ENCODE measurements at regions not wholly inside any gene's neighbourhood (a gene's known extent, or its start where the extent isn't known, plus 50 kb on each side); places are given as distances from the start of the nearest gene placed in this dataset.

- DNase-seq (ENCODE audit: insufficient read length, low spot score), result no peak
- FAIRE-seq, result no peak
- TF ChIP-seq POLR2A (IDR thresholded peaks at IDR 0.05; ENCODE audit: low read depth, low read length), result no peak
Measured at GRCh38 chr13:77975358-77976042, 56.9 kb upstream of the EDNRB start.

- FAIRE-seq, result no peak
- no peak for TF ChIP-seq POLR2A (IDR thresholded peaks at IDR 0.05; ENCODE audit: low read depth, low read length)
- no peak for DNase-seq (ENCODE audit: insufficient read length, low spot score)
Measured at GRCh38 chr13:77969299-77969698, 50.7 kb upstream of the EDNRB start.
